Parathyroid adenoma (tissue), 2 donors: ENCODE measurements at regions not wholly inside any gene's neighbourhood (a gene's known extent, or its start where the extent isn't known, plus 50 kb on each side); places are given as distances from the start of the nearest gene placed in this dataset.

Experiments used
- H2AFZ ChIP-seq: fragments of 300-600 bp; sonication (generic); one replicate; pipeline ENCODE4 v1.7.0; 2017; ENCODE audit warnings: antibody characterized with exemption, mild to moderate bottlenecking
- H3K27ac ChIP-seq: fragments of 300-600 bp; sonication (generic); one replicate; pipeline ENCODE4 v1.7.0; 2017
- H3K27me3 ChIP-seq: fragments of 300-600 bp; sonication (generic); one replicate; pipeline ENCODE4 v1.7.0; 2017; ENCODE audit warnings: low read length; ENCODE audit not compliant: control insufficient read depth, insufficient read depth
- H3K36me3 ChIP-seq: fragments of 300-600 bp; sonication (generic); one replicate; pipeline ENCODE4 v1.7.0; 2017; ENCODE audit warnings: low read length; ENCODE audit not compliant: control insufficient read depth, insufficient read depth
- H3K4me1 ChIP-seq: fragments of 300-600 bp; sonication (generic); one replicate; pipeline ENCODE4 v1.7.0; 2017; ENCODE audit warnings: control low read depth
- H3K4me2 ChIP-seq: fragments of 300-600 bp; sonication (generic); one replicate; pipeline ENCODE4 v1.7.0; 2017; ENCODE audit warnings: low read length
- H3K4me3 ChIP-seq: fragments of 300-600 bp; sonication (generic); one replicate; pipeline ENCODE4 v1.7.0; 2017; ENCODE audit warnings: low read depth, low read length
- H3K79me2 ChIP-seq: fragments of 300-600 bp; sonication (generic); one replicate; pipeline ENCODE4 v1.7.0; 2017; ENCODE audit warnings: control low read depth
- H3K9ac ChIP-seq: fragments of 300-600 bp; sonication (generic); one replicate; pipeline ENCODE4 v1.7.0; 2017; ENCODE audit warnings: mild to moderate bottlenecking
- H3K9me3 ChIP-seq: fragments of 300-600 bp; sonication (generic); one replicate; pipeline ENCODE4 v1.7.0; 2017; ENCODE audit warnings: low read length; ENCODE audit not compliant: control insufficient read depth
- CTCF ChIP-seq: fragments of 300-600 bp; sonication (generic); IDR thresholded peaks from one replicate; pipeline ENCODE4 v1.7.0; 2017; ENCODE audit warnings: antibody characterized with exemption, mild to moderate bottlenecking
- donor health status: primary hyperparathyroidism.

GRCh38 chr3:170709046-170709445, 123.2 kb upstream of the SLC7A14 start:
- no peak overlapping the region for H3K9ac ChIP-seq
- H3K4me2 ChIP-seq: no peak overlapping the region
- H3K4me1 ChIP-seq: peaks cover 4% of the 10 kb centered on the region
- H3K27me3 ChIP-seq: no peaks in the 10 kb centered on the region
- H3K79me2 ChIP-seq: no peaks in the 10 kb centered on the region
- no peaks in the 10 kb centered on the region for H3K9me3 ChIP-seq
- H3K4me3 ChIP-seq: no peak overlapping the region
- H3K36me3 ChIP-seq: no peaks in the 10 kb centered on the region
- H3K27ac ChIP-seq: no peak overlapping the region
- H2AFZ ChIP-seq: no peak overlapping the region
- no peak for TF ChIP-seq CTCF

GRCh38 chr3:170707899-170708298, 122.0 kb upstream of the SLC7A14 start:
- no peak for TF ChIP-seq CTCF
- Histone ChIP-seq H3K27ac (no peak overlapping the region), H3K4me2 (no peak overlapping the region)

GRCh38 chr3:170705131-170705530, 119.3 kb upstream of the SLC7A14 start:
- H3K27me3 ChIP-seq: no peaks in the 10 kb centered on the region
- H2AFZ ChIP-seq: no peak overlapping the region
- no peak overlapping the region for H3K27ac ChIP-seq
- H3K4me1 ChIP-seq: no peaks in the 10 kb centered on the region
- H3K36me3 ChIP-seq: no peaks in the 10 kb centered on the region
- no peaks in the 10 kb centered on the region for H3K79me2 ChIP-seq
- no peak overlapping the region for H3K4me3 ChIP-seq
- H3K4me2 ChIP-seq: no peak overlapping the region
- H3K9ac ChIP-seq: no peak overlapping the region
- no peak for TF ChIP-seq CTCF
- H3K9me3 ChIP-seq: no peaks in the 10 kb centered on the region

More at GRCh38 chr3:170707899-170708298, 122.0 kb upstream of the SLC7A14 start:
- Histone ChIP-seq H3K4me3 (no peak overlapping the region), H3K79me2 (no peaks in the 10 kb centered on the region), H3K27me3 (no peaks in the 10 kb centered on the region), H3K9ac (no peak overlapping the region), H2AFZ (no peak overlapping the region), H3K4me1 (peaks cover 4% of the 10 kb centered on the region), H3K36me3 (no peaks in the 10 kb centered on the region), H3K9me3 (no peaks in the 10 kb centered on the region)

GRCh38 chr3:170703121-170703588, 117.3 kb upstream of the SLC7A14 start:
- Histone ChIP-seq H3K27me3 (no peaks in the 10 kb centered on the region), H3K4me3 (no peak overlapping the region), H3K36me3 (no peaks in the 10 kb centered on the region), H3K27ac (no peak overlapping the region), H3K9ac (no peak overlapping the region), H3K9me3 (no peaks in the 10 kb centered on the region), H3K4me2 (no peak overlapping the region), H3K4me1 (no peaks in the 10 kb centered on the region), H2AFZ (no peak overlapping the region), H3K79me2 (no peaks in the 10 kb centered on the region)
- TF ChIP-seq CTCF: no peak
